GM19351 (cell line): ENCODE measurements at regions not wholly inside any gene's neighbourhood (a gene's known extent, or its start where the extent isn't known, plus 50 kb on each side); places are given as distances from the start of the nearest gene placed in this dataset.
"Not testable (repeated sequence)": the region's sequence is repeated elsewhere in the genome, so short reads cannot be mapped to it uniquely, and the experiment has no call there.

ENCODE experiments used
- ATAC-seq: cut with Tn5 transposase; IDR thresholded peaks from one replicate; pipeline ENCODE4 v1.9.1; 2021; ENCODE audit warnings: mild to moderate bottlenecking, moderate library complexity; ENCODE audit not compliant: unreplicated experiment

- ATAC-seq: not testable (repeated sequence)
Observed at GRCh38 chr13:18322821-18323220, 858.8 kb downstream of the TUBA3C start.

GRCh38 chr13:18319653-18320052 is 862.0 kb downstream of the TUBA3C start:
- ATAC-seq: not testable (repeated sequence)

GRCh38 chr13:18303240-18303813 is 878.3 kb downstream of the TUBA3C start:
- ATAC-seq: not testable (repeated sequence)

- not testable (repeated sequence) for ATAC-seq
Observed at GRCh38 chr13:18300968-18301367, 880.7 kb downstream of the TUBA3C start.

GRCh38 chr13:18297359-18297758 is 884.3 kb downstream of the TUBA3C start:
- not testable (repeated sequence) for ATAC-seq

GRCh38 chr13:18296617-18297016 is 885.0 kb downstream of the TUBA3C start:
- ATAC-seq: not testable (repeated sequence)

GRCh38 chr13:18294311-18294710 is 887.3 kb downstream of the TUBA3C start:
- not testable (repeated sequence) for ATAC-seq

GRCh38 chr13:18286848-18287247 is 894.8 kb downstream of the TUBA3C start:
- ATAC-seq: peak; percentile 51

GRCh38 chr13:18285663-18286062 is 896.0 kb downstream of the TUBA3C start:
- ATAC-seq: not testable (repeated sequence)

- not testable (repeated sequence) for ATAC-seq
Observed at GRCh38 chr13:18284040-18284439, 897.6 kb downstream of the TUBA3C start.

- not testable (repeated sequence) for ATAC-seq
Observed at GRCh38 chr13:18281829-18282597, 899.6 kb downstream of the TUBA3C start.

- not testable (repeated sequence) for ATAC-seq
Observed at GRCh38 chr13:18280904-18281828, 900.5 kb downstream of the TUBA3C start.

GRCh38 chr13:18279971-18280370 is 901.7 kb downstream of the TUBA3C start:
- not testable (repeated sequence) for ATAC-seq

- ATAC-seq: not testable (repeated sequence)
Observed at GRCh38 chr13:18277372-18277771, 904.3 kb downstream of the TUBA3C start.

GRCh38 chr13:18276280-18276679 is 905.3 kb downstream of the TUBA3C start:
- ATAC-seq: not testable (repeated sequence)

- ATAC-seq: not testable (repeated sequence)
Observed at GRCh38 chr13:18273785-18274514, 907.7 kb downstream of the TUBA3C start.

GRCh38 chr13:18258801-18259419 is 922.7 kb downstream of the TUBA3C start:
- ATAC-seq: not testable (repeated sequence)

- not testable (repeated sequence) for ATAC-seq
Observed at GRCh38 chr13:18257686-18258085, 923.9 kb downstream of the TUBA3C start.

GRCh38 chr13:18252848-18253247 is 928.8 kb downstream of the TUBA3C start:
- not testable (repeated sequence) for ATAC-seq
